ENCODE measurements at regions not wholly inside any gene's neighbourhood (a gene's known extent, or its start where the extent isn't known, plus 50 kb on each side); places are given as distances from the start of the nearest gene placed in this dataset.

DNA sequence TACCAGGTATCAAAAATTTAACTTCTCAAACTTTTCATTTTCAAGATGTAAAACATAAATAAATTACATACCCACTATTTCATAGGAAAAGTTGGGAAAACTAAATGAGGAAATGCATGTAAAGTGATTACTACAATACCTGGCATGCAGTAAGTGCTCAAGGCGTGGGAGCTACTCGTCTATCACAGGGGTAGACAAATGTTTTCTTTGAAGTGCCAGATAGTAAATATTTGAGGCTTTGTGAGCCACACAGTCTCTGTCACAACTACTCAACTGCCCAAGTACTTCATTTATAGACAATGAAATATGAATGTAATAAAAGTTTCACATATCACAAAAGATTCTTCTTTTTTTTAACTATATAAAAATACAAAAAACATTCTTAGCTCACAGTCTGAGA lies 96.4 kb upstream of the PCGF5 start:
- DNase-seq, result no peak
- Histone ChIP-seq H3K36me3 (no peaks in the 10 kb centered on the region), H3K4me3 (no peak overlapping the region), H3K27ac (no peak overlapping the region), H3K4me1 (no peaks in the 10 kb centered on the region), H3K9me3 (no peaks in the 10 kb centered on the region), H3K27me3 (replicated peaks in 1 of 7) (no peaks in the 10 kb centered on the region)
- intact Hi-C loops (cut with DNase I; ENCODE audit: low total_unique reads), result no loop called here
- 78 to 93% (median 82%) methylated on average over 2 of the region's 2 CpGs for WGBS, 5 donors
- TF ChIP-seq POLR2A (IDR thresholded peaks at IDR 0.05), result no peak
- TF ChIP-seq, protein P1, sequence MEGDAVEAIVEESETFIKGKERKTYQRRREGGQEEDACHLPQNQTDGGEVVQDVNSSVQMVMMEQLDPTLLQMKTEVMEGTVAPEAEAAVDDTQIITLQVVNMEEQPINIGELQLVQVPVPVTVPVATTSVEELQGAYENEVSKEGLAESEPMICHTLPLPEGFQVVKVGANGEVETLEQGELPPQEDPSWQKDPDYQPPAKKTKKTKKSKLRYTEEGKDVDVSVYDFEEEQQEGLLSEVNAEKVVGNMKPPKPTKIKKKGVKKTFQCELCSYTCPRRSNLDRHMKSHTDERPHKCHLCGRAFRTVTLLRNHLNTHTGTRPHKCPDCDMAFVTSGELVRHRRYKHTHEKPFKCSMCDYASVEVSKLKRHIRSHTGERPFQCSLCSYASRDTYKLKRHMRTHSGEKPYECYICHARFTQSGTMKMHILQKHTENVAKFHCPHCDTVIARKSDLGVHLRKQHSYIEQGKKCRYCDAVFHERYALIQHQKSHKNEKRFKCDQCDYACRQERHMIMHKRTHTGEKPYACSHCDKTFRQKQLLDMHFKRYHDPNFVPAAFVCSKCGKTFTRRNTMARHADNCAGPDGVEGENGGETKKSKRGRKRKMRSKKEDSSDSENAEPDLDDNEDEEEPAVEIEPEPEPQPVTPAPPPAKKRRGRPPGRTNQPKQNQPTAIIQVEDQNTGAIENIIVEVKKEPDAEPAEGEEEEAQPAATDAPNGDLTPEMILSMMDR (IDR thresholded peaks at IDR 0.05 in 8 of 11, conservative IDR thresholded peaks at IDR 0.05 in 3 of 11), result no peak
- TF ChIP-seq POLR2AphosphoS5 (IDR thresholded peaks at IDR 0.05), result no peak

- Histone ChIP-seq H3K27me3 (replicated peaks in 1 of 7) (no peaks in the 10 kb centered on the region), H3K27ac (no peak overlapping the region), H3K36me3 (no peaks in the 10 kb centered on the region), H3K4me3 (no peak overlapping the region), H3K4me1 (no peaks in the 10 kb centered on the region), H3K9me3 (no peaks in the 10 kb centered on the region)
- 79 to 90% (median 86%) methylated on average over 2 of the region's 2 CpGs for WGBS, 5 donors
- TF ChIP-seq, protein P1 (IDR thresholded peaks at IDR 0.05 in 8 of 11, conservative IDR thresholded peaks at IDR 0.05 in 3 of 11), result no peak
- no peak for TF ChIP-seq POLR2AphosphoS5 (IDR thresholded peaks at IDR 0.05)
- no peak for TF ChIP-seq POLR2A (IDR thresholded peaks at IDR 0.05)
- intact Hi-C loops (cut with DNase I; ENCODE audit: low total_unique reads), result no loop called here
- no peak for DNase-seq
Observed at GRCh38 chr10:91126471-91126870, 94.0 kb upstream of the PCGF5 start.

GRCh38 chr10:91127341-91128082 lies 93.0 kb upstream of the PCGF5 start:
- 78 to 85% (median 82%) methylated on average over 3 of the region's 3 CpGs for WGBS, 5 donors
- no peaks in the 10 kb centered on the region for H3K27me3 ChIP-seq (replicated peaks in 1 of 7)
- no peak overlapping the region for H3K27ac ChIP-seq
- TF ChIP-seq POLR2A (IDR thresholded peaks at IDR 0.05), result no peak
- TF ChIP-seq, protein P1 (IDR thresholded peaks at IDR 0.05 in 8 of 11, conservative IDR thresholded peaks at IDR 0.05 in 3 of 11), result no peak
- no peak for TF ChIP-seq POLR2AphosphoS5 (IDR thresholded peaks at IDR 0.05)
- no peaks in the 10 kb centered on the region for H3K36me3 ChIP-seq
- H3K4me1 ChIP-seq, result no peaks in the 10 kb centered on the region
- no peak overlapping the region for H3K4me3 ChIP-seq
- DNase-seq, result no peak
- intact Hi-C loops (cut with DNase I; ENCODE audit: low total_unique reads), result no loop called here
- no peaks in the 10 kb centered on the region for H3K9me3 ChIP-seq

DNA sequence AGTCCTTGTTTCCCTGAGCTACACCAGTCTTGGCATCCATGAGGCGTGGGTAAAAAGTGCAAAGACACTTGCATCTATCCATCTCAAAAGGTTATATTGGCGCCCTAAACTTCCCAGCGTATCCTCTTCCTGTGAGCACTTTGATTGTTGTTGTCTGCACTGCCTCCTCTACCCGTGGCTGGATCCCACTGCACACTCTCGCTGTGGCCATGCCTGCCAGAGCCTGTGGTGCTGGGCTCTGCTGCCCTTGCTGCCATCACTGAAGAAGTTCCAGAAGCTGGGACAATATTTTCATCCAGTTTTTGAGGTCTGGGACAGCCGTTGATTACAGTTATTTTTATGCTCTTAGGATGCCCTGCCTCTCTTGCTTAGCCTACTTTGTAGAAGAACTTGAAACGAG lies 85.3 kb upstream of the PCGF5 start:
- no peak for DNase-seq
- H3K27ac ChIP-seq, result no peak overlapping the region
- no peaks in the 10 kb centered on the region for H3K4me1 ChIP-seq
- H3K4me3 ChIP-seq, result no peak overlapping the region
- H3K36me3 ChIP-seq, result no peaks in the 10 kb centered on the region
- intact Hi-C loops (cut with DNase I; ENCODE audit: low total_unique reads), result no loop called here
- H3K27me3 ChIP-seq (replicated peaks in 1 of 7), result no peaks in the 10 kb centered on the region
- 74 to 81% (median 75%) methylated on average over 7 of the region's 7 CpGs for WGBS, 5 donors
- TF ChIP-seq POLR2A (IDR thresholded peaks at IDR 0.05) (no peak), POLR2AphosphoS5 (IDR thresholded peaks at IDR 0.05) (no peak)
- no peaks in the 10 kb centered on the region for H3K9me3 ChIP-seq
